PC-9 (cell line): ENCODE measurements at regions not wholly inside any gene's neighbourhood (a gene's known extent, or its start where the extent isn't known, plus 50 kb on each side); places are given as distances from the start of the nearest gene placed in this dataset.

Source experiments
- EZH2 ChIP-seq: fragments of 200-600 bp; sonication (generic); IDR thresholded peaks from 2 replicates; pipeline ENCODE4 v1.8.0; 2017; ENCODE audit warnings: antibody characterized with exemption, low read depth
- TF ChIP-seq, protein P1 (sequence below): fragments of 200-600 bp; sonication (generic); conservative IDR thresholded peaks from 2 replicates; pipeline ENCODE4 v1.6.1; 2017; ENCODE audit warnings: mixed run types, antibody characterized with exemption, mild to moderate bottlenecking, moderate library complexity

DNA sequence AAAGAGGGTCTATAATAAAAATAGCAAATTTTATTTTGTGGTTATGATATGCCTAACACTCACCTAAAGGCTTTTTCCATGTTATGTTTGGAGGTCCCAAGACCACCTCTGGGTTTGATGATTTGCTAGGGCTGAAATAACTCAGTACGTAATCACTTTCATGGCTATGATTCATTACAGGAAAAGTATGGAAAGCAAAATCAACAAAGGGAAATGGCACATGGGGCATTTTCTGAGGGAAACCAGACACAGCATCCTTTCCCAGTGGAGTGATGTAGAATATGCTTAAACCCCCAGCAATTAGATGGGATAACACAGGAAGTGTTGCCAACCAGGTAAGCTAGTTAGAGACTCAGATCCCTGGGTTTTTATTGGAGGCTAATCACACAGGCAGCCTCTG, 701.6 kb upstream of the CBLB start:
- TF ChIP-seq, protein P1, sequence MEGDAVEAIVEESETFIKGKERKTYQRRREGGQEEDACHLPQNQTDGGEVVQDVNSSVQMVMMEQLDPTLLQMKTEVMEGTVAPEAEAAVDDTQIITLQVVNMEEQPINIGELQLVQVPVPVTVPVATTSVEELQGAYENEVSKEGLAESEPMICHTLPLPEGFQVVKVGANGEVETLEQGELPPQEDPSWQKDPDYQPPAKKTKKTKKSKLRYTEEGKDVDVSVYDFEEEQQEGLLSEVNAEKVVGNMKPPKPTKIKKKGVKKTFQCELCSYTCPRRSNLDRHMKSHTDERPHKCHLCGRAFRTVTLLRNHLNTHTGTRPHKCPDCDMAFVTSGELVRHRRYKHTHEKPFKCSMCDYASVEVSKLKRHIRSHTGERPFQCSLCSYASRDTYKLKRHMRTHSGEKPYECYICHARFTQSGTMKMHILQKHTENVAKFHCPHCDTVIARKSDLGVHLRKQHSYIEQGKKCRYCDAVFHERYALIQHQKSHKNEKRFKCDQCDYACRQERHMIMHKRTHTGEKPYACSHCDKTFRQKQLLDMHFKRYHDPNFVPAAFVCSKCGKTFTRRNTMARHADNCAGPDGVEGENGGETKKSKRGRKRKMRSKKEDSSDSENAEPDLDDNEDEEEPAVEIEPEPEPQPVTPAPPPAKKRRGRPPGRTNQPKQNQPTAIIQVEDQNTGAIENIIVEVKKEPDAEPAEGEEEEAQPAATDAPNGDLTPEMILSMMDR = no peak
- TF ChIP-seq EZH2 = no peak
